ENCODE measurements at regions not wholly inside any gene's neighbourhood (a gene's known extent, or its start where the extent isn't known, plus 50 kb on each side); places are given as distances from the start of the nearest gene placed in this dataset.

GRCh38 chr1:218024211-218024720 is 260.8 kb upstream of the RRP15 start:
- no peak for DNase-seq (ENCODE audit: low spot score)

DNA sequence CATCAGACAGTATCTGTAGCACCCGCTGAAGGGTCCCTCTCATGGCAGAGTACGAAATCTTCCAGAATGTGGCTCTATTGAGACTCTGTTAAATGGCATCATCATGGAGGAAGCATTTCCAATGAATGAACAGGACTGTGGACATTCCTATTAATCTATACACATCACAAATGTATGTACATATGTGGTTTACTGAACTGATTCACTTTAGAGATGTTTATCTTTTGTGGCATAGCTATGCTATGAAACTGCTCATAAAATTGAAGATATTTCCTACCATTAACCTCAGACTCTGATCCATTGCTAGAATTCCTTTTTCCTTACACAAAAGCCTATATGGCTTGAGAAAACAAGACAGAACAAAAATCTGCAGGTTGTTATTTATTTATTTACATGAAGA is 259.6 kb upstream of the RRP15 start:
- DNase-seq (ENCODE audit: low spot score) = no peak

DNA sequence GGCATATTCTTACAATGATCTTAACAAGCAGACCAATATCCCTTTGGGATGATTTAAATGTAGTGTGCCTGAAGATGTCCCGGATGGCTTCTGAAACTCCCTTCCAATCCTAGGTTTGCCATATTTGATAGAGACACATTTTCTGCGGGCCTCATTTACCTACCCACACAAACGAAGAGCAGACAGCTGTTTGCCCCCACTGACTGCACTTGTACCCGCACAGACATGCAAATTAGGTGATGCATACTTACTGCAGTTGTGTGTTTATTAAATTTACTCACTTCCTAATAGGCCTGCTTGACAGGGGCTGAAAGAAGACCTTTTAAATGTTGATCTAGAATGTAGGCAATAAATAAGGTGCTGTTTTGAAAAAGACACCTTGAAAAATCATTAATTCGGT is 257.9 kb upstream of the RRP15 start:
- no peak for DNase-seq (ENCODE audit: low spot score)

GRCh38 chr1:218030846-218031245 is 254.2 kb upstream of the RRP15 start:
- DNase-seq (ENCODE audit: low spot score) = no peak

DNA sequence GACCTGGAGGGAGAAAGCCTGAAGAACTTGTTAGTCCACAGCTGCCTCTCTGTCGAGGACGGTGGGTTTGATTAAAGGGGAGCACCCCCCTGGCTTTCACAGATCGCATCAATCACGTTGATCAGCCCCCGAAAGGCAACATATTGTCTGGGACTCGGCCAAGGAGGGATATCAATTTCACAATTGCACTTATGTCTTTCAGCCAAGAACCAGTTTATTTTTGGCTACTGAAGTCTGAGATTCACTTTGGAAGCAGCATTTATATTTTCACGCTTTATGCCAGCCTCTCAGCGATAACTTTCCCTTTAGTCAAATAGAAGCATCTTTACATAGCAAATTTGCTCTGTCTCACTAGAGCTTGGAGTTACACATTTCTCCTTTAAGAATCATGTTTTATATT is 253.2 kb upstream of the RRP15 start:
- DNase-seq (ENCODE audit: low spot score) = no peak

DNA sequence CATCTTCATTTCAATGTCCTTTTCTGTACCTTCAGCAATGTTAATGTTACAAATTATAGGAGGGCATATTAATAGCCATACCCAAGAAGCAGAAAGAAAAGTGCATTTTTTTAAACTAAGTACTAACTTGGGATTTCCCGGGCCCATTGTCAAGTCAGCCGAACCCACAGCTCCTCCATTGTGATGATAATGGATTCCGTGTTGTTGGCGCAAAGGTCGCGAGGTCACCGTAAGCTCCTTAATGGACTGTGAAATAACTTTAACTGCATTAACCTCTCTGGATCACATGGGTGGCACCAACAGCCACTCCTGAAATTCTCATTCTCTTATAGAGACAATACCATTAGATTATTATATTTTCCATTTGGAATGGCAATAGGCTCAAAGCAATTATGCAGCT is 250.6 kb upstream of the RRP15 start:
- no peak for DNase-seq (ENCODE audit: low spot score)

DNA sequence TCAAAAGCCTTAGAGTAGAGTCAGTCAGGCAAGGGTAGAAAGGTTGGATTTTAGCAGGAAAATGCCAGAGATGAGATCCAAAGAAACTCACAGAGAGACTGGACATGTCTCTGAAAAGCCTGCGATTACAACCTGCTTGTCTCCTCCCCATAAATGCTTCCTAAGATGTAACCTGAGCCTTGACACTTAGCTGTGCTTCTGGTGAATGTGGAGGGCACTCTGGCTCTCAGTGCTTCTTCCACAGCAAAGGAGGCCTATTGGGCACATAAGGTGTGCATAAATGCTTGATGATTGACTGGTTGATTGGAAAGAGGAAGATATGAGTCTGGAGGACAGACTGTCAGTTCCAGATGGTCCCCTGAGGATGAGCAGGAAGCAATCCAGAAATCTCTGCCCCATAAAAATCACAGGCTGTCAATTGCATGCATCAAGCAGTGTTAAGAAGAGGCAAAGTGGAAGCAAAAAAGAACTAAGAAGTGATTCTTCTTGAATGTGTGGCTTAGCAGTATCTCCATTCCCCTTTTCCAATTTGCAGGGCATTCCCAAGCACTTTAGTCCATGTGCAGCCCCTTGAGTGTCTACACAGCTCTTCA is 236.2 kb upstream of the RRP15 start:
- no peak for DNase-seq (ENCODE audit: low spot score)

DNA sequence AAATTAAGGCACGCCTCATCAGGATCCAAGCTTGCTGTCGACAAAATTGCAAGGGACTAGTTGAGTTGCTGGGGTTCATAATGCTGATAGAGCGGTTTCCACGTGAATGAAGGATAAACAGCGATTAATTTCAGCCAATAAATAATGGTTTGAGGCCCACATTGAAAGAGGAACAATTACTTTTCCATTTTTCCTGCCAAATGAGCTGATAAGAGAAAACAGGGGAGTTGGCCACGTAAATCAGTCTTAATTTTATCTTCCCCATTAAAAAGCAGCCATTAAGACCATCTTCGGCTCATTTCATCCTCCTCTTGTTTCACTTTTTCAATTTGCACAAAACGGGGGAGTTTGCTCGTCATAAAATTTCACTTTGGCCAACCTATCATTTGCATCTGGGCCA is 235.5 kb upstream of the RRP15 start:
- no peak for DNase-seq (ENCODE audit: low spot score)

DNA sequence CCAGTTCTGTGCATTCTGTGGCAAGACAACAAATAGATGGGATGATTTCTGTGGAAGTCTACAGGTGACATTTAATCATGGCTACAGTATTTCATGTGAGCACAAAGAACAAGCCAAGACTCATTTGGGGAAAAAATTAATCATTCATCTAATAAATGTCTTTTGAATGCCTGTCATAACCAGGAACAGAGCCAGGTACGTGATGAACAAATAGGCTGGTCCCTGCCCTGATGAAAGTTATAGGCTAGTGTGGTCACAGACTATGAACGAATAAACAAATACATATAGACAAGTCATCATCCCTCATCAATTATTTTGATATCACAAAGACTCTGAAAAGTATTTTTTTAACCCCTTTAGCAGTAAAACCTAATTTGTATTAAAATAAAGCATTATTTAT is 226.4 kb upstream of the RRP15 start:
- no peak for DNase-seq (ENCODE audit: low spot score)

DNA sequence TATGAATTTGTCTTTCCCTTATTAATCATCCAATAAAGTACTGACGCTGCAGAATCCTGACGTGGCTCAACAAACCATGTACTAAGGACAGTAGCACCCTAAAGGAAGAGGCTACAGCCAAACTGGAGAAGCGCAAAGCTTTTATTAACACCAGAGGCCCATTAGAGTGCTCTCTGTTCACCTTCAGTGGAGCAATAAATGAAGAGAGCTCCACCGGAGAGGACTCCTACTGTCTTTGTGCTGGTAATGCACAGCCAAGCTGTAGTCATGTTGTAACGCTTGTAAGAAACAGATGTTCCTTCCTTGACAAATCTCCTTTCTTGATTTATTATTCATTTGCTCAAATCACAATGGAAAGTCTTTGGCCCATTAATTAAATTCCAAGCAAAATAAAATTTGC is 220.7 kb upstream of the RRP15 start:
- no peak for DNase-seq (ENCODE audit: low spot score)

GRCh38 chr1:218066332-218066731 is 218.8 kb upstream of the RRP15 start:
- no peak for DNase-seq (ENCODE audit: low spot score)

DNA sequence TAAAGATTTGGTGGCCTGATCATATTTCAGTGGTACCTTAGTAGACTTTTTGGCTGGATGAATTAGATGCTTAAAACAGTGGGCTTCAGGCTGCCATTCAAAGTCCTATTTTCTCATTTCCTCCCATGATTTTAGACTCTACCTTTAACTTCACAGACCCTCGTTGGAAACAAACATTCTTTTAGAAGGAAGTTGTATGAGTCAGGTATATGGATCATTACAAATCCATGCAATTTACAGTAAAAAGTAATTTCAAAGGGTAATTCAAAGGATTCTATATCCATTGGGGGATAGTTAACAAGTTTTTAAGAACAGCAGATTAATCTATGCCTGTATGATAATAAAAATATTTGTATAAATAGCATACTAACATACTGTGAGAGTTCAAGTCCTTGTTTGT is 216.9 kb upstream of the RRP15 start:
- no peak for DNase-seq (ENCODE audit: low spot score)

DNA sequence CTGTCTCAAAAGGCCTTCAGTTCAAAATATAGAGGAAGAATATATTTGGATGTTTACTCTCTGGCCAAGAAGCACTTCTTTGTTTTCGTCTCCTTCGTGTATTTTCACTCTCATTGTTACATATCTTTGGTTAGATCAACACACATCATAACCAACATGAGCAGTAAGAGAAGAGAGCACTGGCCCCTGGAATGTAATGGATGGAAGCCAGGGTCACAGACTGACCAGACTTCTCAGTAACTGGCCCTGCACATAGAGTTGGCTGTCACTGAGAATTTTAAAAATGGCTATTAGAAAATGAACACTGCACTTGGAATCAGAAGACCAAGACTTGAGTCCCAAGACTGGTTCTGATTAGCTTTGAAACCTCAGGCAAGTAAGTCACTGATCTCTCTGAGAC is 215.9 kb upstream of the RRP15 start:
- DNase-seq (ENCODE audit: low spot score) = no peak

GRCh38 chr1:218073062-218073461 is 212.0 kb upstream of the RRP15 start:
- no peak for DNase-seq (ENCODE audit: low spot score)

DNA sequence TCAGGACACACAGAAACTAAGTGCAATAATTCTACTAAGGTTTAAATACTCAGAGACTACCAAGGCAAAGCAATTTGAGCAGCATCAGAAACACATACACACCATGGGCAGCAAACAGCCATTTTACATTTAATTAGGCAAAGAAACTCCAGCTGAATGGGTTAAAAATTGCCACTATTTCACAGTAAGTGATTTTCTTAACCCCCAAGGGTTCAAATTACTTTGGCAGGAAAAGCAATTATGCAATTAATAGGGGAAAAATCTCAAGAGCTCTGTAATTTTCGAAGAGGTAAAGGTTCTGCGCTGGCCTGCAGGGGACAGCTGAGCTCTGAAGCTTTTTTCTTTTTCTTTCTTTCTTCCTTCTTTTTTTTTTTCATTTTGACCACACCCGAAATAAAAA is 206.2 kb upstream of the RRP15 start:
- no peak for DNase-seq (ENCODE audit: low spot score)

- no peak for DNase-seq (ENCODE audit: low spot score)
Measured at GRCh38 chr1:218079347-218079746, 205.7 kb upstream of the RRP15 start.

DNA sequence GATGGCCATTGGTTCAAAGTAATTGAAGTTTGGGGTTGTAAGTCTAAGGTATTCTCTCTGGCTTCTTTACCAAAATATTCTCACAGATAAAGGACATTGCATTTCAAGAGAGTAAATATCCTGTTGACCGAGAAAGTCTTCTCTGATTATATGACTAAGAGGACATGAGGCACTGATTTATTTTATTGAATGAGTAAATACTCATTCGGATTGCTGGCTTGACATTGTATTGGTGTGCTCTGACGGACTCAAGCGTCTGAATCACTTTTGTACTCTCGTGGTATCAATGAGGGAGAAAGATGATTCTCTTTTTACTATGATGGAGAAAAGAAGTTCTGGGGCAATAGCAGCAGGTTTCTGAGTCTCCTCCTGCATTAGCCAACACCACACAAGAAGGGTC is 205.3 kb upstream of the RRP15 start:
- DNase-seq (ENCODE audit: low spot score) = no peak

DNA sequence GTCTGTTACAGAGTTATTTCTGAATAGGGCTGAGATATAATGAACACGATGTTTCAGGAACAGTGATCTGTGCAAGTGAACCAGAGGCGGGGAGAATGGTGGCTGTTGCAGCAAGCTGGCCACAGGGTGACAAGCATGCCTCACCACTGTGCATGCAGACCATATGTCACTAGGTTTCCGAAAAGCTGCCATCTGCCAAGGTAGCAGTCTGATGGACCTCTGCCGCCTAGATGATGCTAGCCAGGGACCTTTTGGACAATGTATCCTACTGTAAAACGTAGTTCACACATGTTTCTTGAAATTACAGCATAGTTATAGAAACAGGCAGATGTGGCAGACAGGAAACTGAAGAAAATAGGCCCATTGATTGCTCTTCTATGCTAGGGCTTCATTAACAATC is 204.2 kb upstream of the RRP15 start:
- no peak for DNase-seq (ENCODE audit: low spot score)

- no peak for DNase-seq (ENCODE audit: low spot score)
Measured at GRCh38 chr1:218081358-218081757, 203.7 kb upstream of the RRP15 start.

DNA sequence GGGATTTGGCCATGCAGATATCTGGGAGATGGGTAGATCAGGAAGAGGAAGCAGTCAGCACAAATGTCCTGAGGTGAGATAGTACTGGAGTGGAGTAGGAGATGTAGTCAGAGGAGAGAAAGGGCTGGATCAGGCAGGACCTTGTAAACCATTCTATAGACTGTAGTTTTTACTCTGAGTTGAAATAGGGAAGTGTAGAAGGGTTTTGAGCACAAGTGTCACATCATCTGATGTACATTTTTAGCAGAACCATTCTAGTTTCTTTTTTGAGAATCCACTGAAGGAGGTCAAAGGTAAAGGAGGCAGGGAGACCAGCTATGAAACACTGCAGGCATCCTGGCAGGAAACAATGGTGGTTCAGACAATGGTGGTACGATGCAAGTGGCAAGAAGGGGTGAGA is 194.6 kb upstream of the RRP15 start:
- no peak for DNase-seq (ENCODE audit: low spot score)

GRCh38 chr1:218101409-218101808 is 183.7 kb upstream of the RRP15 start:
- DNase-seq (ENCODE audit: low spot score) = no peak

GRCh38 chr1:218108034-218108433 is 177.1 kb upstream of the RRP15 start:
- DNase-seq (ENCODE audit: low spot score) = no peak

- no peak for DNase-seq (ENCODE audit: low spot score)
Measured at GRCh38 chr1:218112862-218113261, 172.2 kb upstream of the RRP15 start.

DNA sequence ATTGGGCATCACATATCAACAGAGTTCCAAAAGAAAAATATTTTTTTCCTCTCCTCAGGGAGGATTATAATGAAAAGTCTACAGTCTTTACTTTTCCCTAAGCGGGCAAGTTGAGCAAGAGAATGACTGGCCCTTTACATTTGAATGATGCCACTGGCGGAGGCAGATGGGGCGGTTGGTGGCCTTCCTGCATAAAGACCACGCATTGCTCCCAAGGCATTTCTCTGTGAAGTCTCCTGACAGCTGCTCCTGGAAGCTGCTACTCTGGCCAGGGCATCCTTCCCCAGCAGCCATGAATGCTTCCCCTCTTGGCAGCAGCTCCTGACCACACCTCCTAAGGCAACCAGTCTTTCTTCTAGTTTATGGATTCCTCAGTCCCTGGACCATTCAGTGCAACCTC is 161.1 kb upstream of the RRP15 start:
- no peak for DNase-seq (ENCODE audit: low spot score)

- no peak for DNase-seq (ENCODE audit: low spot score)
Measured at GRCh38 chr1:218135371-218135770, 149.7 kb upstream of the RRP15 start.

Measured in AG08395 (cell line).